Astrocyte of the cerebellum (primary cell): ENCODE measurements at regions not wholly inside any gene's neighbourhood (a gene's known extent, or its start where the extent isn't known, plus 50 kb on each side); places are given as distances from the start of the nearest gene placed in this dataset.

Experiments used
- DNase-seq: peaks from one replicate; pipeline ENCODE4 v3.0.0-alpha.2; 2011; ENCODE audit warnings: low read depth
- H3K4me3 ChIP-seq: 2 replicates; pipeline ENCODE4 v1.5.1; 2011; ENCODE audit warnings: mild to moderate bottlenecking, low read depth, low read length, moderate library complexity
- in situ Hi-C: cut with HindIII; loops from 2 replicates; pipeline ENCODE4 v1.10.0; 2017; ENCODE audit warnings: low sequenced_read_pairs
- TF ChIP-seq, protein P1 (sequence below): IDR thresholded peaks from 2 replicates; pipeline ENCODE4 v1.5.1; 2012; ENCODE audit warnings: low read length, low read depth, moderate library complexity, mild to moderate bottlenecking; ENCODE audit errors: missing control alignments

DNA sequence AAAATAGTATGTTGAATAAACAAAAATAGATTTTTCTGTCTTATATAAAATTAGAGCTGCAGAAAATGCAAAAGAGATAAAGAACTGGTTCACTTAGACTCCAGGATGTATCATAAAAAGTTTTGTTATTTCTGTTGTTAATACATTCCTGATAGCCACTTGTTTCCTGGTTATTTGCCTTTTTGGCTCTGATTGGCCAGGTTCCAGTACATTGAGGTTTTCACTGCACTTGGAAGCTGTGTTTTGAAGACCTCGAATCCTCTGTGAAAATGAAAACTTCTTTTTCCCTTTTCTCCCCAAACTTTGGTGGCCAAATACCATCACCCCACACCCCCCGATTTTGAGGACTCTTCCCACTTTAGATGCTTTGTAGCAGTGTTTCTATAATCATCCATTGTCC lies 525.3 kb downstream of the MED13L start:
- TF ChIP-seq, protein P1, sequence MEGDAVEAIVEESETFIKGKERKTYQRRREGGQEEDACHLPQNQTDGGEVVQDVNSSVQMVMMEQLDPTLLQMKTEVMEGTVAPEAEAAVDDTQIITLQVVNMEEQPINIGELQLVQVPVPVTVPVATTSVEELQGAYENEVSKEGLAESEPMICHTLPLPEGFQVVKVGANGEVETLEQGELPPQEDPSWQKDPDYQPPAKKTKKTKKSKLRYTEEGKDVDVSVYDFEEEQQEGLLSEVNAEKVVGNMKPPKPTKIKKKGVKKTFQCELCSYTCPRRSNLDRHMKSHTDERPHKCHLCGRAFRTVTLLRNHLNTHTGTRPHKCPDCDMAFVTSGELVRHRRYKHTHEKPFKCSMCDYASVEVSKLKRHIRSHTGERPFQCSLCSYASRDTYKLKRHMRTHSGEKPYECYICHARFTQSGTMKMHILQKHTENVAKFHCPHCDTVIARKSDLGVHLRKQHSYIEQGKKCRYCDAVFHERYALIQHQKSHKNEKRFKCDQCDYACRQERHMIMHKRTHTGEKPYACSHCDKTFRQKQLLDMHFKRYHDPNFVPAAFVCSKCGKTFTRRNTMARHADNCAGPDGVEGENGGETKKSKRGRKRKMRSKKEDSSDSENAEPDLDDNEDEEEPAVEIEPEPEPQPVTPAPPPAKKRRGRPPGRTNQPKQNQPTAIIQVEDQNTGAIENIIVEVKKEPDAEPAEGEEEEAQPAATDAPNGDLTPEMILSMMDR = no peak
- in situ Hi-C loops = no loop called here
- H3K4me3 ChIP-seq = no peak overlapping the region
- peak; percentile 39 for DNase-seq

DNA sequence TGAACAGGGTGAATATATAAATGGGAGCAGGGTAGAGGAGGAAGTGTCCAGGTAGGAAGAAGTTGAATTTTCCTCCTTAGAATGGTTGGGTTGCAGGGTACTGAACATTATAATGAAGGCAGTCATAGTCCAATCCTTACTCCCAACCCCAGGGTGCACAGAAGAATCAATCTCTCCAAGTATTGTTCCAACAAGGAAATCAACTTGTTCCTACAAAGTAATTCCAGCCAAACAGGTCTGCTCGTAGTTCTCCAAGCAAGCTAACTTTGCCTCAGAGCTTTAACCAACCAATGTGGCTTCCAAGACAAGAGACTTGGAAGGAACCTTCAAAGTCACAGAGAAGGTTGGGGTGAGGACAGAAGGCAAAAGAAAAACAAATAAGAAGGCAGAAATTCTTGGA lies 527.2 kb downstream of the MED13L start:
- H3K4me3 ChIP-seq = no peak overlapping the region
- TF ChIP-seq, protein P1 = no peak
- in situ Hi-C loops = no loop called here
- DNase-seq = no peak

DNA sequence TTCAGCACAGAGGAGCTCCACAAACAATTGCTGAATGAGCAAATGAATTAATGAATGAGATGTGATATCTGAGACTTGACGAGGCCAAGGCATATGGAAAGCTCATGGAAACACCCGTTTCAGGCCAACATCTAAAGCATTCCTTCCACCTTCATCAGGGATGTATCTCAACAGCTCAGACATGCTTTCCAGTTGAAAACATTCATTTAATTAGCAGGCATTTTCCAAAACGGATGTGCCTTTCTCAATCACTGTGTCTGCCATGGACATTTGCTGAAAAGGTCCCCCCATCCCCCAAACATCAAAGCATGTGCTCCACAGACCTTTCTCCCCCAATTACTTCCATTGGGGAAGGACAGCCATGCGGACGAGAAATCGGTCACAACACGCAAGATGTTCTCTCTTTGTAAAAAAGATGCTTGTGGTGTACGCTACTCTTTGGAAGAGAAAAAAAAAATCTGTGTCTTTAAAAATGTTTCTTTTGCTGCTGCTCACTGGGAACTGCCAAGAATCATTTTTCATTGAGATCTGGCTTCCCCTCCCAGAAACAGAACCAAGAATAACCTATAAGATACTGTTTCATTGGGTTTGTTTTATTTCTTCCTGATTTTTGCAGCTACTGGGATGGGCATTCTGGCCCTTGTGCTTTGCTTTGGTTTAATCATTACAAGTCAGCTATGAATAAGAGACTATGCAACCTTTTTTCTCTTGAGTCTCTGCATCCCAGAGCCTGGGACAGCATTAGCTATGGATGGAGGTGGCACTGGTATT lies 528.2 kb downstream of the MED13L start:
- in situ Hi-C loops = no loop called here
- no peak overlapping the region for H3K4me3 ChIP-seq
- DNase-seq = no peak
- TF ChIP-seq, protein P1 = no peak

DNA sequence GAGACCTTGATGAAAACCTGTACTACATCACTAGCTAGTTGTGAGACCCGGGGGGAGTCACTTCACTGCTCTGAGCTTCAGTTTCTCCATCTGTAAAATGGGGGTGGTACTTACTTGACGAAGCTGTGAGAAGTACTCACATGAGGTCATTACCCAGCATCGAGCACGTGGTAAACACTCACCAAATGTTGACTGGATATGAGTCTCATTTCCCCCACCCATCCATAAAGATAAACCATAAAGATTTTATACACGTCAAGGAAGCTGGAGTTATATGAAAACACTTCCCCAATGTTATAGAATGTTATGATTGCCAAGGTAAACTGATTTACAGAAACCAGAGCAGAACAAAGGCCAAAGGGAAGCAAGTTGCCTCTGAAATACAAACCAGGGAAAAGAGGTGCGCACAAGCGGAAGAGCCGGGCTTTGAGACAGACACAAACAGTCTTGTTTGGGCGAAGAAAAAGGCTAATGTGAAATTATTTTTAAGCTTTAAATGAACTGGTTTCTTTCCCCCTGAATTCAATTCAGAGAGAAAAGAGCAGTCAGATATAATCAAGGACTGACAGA lies 536.8 kb downstream of the MED13L start:
- H3K4me3 ChIP-seq = no peak overlapping the region
- in situ Hi-C loops = no loop called here
- TF ChIP-seq, protein P1 = no peak
- DNase-seq = no peak

DNA sequence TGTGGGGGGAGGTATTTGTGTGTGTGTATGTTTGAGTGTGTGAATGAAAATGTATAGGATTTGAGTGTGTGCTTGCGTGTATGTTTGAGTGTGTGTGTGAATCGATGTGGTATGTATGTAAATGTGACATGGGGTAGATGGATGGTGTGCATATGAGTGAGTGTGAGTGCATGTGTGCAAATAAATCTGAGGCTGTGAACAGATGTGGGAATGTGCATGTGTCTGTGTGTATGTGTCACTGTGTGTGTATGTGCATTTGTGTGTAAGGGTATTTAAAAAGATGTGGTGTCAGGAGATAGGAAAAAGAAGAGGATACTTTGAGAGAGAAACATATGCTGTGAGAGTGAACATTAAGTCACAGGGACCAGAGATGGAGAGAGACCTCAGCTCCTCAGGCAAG lies 539.6 kb downstream of the MED13L start:
- in situ Hi-C loops = no loop called here

DNA sequence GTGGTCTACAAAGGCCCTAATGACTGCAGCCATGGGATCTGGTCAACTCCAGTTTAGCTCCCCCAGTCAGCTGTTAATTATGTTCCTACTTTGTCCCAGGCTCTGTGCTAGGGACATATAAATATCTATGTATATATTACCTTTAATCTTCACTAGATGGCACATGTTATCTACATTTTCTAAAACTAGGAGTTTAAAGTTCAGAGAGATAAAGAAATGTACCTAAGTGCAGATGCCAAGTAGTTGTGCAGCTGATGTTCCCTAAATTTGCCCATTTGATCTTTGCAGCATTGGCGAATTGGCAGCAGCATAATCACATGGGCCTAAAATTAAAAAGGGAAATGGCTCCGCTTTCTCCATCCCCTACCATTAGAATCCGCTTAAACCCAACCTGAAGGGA lies 541.1 kb downstream of the MED13L start:
- no peak for DNase-seq
- in situ Hi-C loops = no loop called here
- TF ChIP-seq, protein P1 = no peak
- H3K4me3 ChIP-seq = no peak overlapping the region

More for the DNA sequence above, 539.6 kb downstream of the MED13L start:
- H3K4me3 ChIP-seq = no peak overlapping the region
- no peak for DNase-seq
- TF ChIP-seq, protein P1 = no peak
